ENCODE measurements at regions not wholly inside any gene's neighbourhood (a gene's known extent, or its start where the extent isn't known, plus 50 kb on each side); places are given as distances from the start of the nearest gene placed in this dataset.

- TF ChIP-seq, protein P1, sequence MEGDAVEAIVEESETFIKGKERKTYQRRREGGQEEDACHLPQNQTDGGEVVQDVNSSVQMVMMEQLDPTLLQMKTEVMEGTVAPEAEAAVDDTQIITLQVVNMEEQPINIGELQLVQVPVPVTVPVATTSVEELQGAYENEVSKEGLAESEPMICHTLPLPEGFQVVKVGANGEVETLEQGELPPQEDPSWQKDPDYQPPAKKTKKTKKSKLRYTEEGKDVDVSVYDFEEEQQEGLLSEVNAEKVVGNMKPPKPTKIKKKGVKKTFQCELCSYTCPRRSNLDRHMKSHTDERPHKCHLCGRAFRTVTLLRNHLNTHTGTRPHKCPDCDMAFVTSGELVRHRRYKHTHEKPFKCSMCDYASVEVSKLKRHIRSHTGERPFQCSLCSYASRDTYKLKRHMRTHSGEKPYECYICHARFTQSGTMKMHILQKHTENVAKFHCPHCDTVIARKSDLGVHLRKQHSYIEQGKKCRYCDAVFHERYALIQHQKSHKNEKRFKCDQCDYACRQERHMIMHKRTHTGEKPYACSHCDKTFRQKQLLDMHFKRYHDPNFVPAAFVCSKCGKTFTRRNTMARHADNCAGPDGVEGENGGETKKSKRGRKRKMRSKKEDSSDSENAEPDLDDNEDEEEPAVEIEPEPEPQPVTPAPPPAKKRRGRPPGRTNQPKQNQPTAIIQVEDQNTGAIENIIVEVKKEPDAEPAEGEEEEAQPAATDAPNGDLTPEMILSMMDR (IDR thresholded peaks at IDR 0.05; ENCODE audit: low read depth, low read length, poor library complexity, severe bottlenecking): no peak
- TF ChIP-seq EZH2phosphoT487 (IDR thresholded peaks at IDR 0.05; ENCODE audit: borderline replicate concordance, low read length): no peak
These were observed 1099.7 kb downstream of the DIAPH3 start for GRCh38 chr13:59064042-59064441.

All from DOHH2 (cell line).